Activated CD8-positive, alpha-beta memory T cell treated with anti-CD3 and anti-CD28 coated beads, Interleukin-2, amount 50 U/mL, for 1 hour (primary cell): ENCODE measurements at regions not wholly inside any gene's neighbourhood (a gene's known extent, or its start where the extent isn't known, plus 50 kb on each side); places are given as distances from the start of the nearest gene placed in this dataset.
"Not testable (repeated sequence)": the region's sequence is repeated elsewhere in the genome, so short reads cannot be mapped to it uniquely, and the experiment has no call there.

Experiments
- DNase-seq: peaks from one replicate; pipeline ENCODE4 v3.0.0-alpha.2; 2020; ENCODE audit errors: extremely low read depth

- DNase-seq = no peak
Measured at GRCh38 chr19:28168557-28168956, 1044.4 kb downstream of the UQCRFS1 start.

DNA sequence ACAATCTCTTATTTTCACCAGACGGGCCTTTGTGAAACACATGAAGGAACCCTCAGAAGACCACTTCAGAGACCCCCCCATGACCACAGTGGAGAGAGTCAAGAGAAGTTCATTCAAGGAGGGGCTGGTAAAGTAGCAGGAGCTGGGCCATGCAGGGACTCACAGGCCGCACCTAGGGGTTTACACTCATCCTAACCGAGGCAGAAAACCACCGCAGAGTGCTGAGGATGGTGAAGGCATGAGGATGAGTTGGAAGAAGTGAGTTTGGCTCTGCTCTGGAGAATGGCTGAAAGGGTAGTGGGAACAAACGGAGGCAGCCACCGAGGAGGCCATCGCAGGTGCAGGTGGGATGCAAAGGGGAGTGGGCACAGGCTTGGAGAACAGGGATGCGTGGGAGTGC, 1046.9 kb downstream of the UQCRFS1 start:
- no peak for DNase-seq

GRCh38 chr19:28164214-28164613, 1048.7 kb downstream of the UQCRFS1 start:
- DNase-seq = no peak

- DNase-seq = no peak
Measured at GRCh38 chr19:28159065-28159464, 1053.9 kb downstream of the UQCRFS1 start.

GRCh38 chr19:28155265-28155664, 1057.7 kb downstream of the UQCRFS1 start:
- no peak for DNase-seq

DNA sequence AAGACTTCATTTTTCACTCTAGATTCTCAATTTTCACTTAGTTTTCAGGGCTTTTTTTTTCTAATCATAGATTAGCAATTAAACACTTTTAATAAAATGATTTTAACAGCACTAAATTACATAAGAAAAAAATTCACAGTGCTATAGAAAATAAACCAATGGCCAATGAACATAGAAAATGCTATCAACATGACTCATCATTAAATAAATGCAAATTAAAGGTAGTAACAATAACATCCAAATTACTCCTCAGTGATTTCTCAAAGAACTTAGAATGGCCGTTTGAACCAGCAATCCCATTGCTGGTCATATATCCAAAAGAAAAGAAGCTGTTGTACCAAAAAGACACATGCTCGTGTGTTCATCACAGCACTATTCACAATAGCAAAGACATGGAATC, 1058.9 kb downstream of the UQCRFS1 start:
- no peak for DNase-seq

DNA sequence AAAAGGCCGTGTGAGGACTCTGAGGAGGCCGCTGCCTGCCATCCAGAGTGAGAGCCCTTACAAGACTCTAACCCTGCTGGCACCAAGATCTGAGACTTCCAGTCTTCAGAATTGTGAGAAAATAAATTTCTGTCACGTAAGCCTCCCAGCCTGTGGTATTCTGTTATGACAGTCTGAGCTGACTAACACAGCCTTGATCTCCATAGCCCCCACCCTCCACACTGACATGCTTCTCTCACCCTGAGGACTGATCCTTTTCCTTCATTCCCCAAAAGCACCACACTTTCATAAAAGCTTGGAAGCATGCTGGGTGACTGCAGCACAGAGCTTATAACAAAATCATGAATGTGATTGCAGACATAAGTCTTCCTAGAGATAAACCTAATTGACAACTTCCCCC, 1059.8 kb downstream of the UQCRFS1 start:
- DNase-seq = no peak

GRCh38 chr19:28152195-28152594, 1060.8 kb downstream of the UQCRFS1 start:
- DNase-seq = no peak

GRCh38 chr19:28150129-28150528, 1062.8 kb downstream of the UQCRFS1 start:
- no peak for DNase-seq

- DNase-seq = no peak
Measured at GRCh38 chr19:28148554-28148953, 1064.4 kb downstream of the UQCRFS1 start.

- DNase-seq = no peak
Measured at GRCh38 chr19:28142258-28142657, 1070.7 kb downstream of the UQCRFS1 start.

- no peak for DNase-seq
Measured at GRCh38 chr19:28140201-28140600, 1072.8 kb downstream of the UQCRFS1 start.

DNA sequence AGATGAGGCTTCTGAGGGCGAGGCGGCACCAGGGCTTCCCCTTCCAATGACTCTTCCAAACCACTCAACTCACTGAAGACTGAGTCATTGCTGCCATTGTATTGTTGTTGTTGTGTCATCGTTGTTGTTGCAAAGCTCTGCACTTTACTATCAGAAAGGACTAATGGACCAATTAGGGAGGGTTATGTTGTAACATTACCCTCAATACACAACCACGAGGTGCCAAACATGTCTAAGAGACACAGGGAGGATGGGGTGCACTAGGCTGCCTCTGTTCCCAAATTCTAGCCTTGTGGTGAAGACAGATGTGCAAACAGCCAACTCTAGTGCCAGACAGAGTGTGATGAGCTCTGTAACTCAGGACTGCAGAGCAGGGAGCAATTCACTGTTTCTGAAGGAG, 1075.2 kb downstream of the UQCRFS1 start:
- no peak for DNase-seq

GRCh38 chr19:28136796-28137195, 1076.2 kb downstream of the UQCRFS1 start:
- no peak for DNase-seq

DNA sequence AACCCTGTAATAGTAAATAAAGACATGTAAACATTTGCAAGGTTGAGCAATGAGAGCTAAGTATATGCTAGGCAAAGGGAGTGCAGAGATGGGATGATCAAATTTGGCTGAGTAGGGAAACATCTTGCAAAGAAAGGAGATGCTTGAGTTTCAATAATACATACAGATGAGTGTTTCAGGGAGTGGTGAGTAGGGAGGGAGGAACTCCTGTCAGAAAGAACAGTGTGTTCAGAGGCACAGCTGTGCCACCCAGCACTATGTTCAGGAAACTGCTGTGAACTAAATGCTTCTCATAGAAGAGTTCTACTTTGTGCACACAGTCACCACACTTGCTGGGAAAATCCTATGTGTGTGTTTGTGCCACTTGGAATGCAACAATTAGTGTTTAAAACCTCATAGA, 1077.1 kb downstream of the UQCRFS1 start:
- no peak for DNase-seq

GRCh38 chr19:28134311-28134710, 1078.6 kb downstream of the UQCRFS1 start:
- DNase-seq = no peak

DNA sequence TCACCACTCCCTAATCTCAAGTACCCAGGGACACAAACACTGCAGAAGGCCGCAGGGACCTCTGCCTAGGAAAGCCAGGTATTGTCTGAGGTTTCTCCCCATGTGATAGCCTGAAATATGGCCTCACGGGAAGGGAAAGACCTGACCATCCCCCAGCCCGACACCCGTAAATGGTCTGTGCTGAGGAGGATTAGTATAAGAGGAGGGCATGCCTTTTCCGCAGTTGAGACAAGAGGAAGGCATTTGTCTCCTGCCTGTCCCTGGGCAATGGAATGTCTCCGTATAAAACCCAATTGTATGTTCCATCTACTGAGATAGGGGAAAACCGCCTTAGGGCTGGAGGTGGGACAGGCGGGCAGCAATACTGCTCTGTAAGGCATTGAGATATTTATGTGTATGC, 1082.1 kb downstream of the UQCRFS1 start:
- DNase-seq = not testable (repeated sequence)

- DNase-seq = no peak
Measured at GRCh38 chr19:28130066-28130511, 1082.9 kb downstream of the UQCRFS1 start.

DNA sequence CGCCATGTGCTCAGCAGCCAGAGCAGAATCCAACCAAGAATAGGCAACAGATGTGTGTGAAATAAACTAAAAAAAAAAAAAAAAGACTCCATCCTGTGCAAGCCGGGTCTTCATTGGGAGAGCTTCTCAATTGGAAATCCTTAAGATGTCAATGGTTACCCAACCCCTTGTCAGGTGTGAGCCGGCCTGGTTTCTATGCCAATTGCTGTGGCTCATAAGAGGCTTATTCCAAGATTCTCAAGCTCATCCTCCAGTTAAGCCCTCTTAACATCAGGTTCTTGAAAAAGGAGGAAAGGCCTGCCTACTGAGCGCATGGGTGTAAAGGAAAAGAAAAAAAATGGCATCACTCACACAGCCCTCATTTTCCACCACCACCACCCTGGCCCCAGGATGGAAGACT, 1084.6 kb downstream of the UQCRFS1 start:
- DNase-seq = no peak

GRCh38 chr19:28126135-28126898, 1086.6 kb downstream of the UQCRFS1 start:
- DNase-seq = no peak

DNA sequence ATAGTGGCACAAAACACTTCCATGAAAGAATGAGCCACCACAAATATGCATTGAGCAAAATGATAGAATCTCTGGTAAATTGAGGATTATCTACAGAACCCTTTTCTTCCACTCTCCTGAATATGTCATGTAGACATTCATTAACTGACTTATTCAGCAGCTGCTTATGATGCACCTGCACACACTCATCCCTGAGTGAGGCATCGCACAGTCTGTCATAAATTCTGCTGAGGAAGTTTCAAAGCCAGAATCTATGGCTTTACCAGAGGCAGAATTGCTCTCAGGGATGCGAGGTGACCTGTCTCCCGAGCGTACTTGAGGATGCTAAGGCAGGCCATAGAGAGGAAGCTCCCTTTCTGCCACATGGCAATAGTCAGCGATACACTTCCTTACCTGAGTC, 1090.2 kb downstream of the UQCRFS1 start:
- DNase-seq = no peak

DNA sequence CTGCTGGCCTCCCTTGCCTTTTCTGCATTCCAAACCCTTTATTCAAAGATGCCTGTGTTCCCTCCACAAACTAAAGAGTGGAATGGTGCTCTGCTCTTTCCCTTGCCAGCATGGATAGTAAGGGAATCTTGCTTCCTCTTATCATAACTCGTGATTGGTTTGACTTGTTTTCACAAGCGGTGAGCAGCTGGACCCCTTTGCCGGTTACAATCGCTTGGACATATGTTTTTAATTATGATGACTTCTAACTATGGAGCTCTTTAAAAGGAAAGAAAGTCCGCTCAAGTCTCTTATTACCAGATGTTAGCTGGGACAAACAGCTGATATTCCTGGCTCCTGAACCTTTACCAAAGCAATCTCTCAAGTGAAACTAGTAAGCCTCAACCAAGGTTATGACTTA, 1094.7 kb downstream of the UQCRFS1 start:
- DNase-seq = no peak

- DNase-seq = no peak
Measured at GRCh38 chr19:28117143-28117542, 1095.8 kb downstream of the UQCRFS1 start.

DNA sequence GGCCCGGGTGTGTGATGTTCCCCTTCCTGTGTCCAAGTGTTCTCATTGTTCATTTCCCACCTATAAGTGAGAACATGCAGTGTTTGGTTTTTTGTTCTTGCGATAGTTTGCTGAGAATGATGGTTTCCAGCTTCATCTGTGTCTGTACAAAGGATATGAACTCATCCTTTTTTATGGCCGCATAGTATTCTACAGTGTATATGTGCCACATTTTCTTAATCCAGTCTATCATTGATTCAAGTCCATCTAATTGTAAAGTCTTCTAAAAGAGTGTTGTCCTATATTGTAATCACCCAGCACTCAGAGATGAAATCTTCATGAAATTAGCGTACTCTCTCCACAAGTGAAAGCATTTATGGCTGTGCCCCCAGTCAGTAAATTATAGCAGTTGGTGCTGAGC, 1096.6 kb downstream of the UQCRFS1 start:
- DNase-seq = not testable (repeated sequence)
